HCT116 (cell line): ENCODE measurements at regions not wholly inside any gene's neighbourhood (a gene's known extent, or its start where the extent isn't known, plus 50 kb on each side); places are given as distances from the start of the nearest gene placed in this dataset.

ENCODE experiments used
- ATF3 ChIP-seq: IDR thresholded peaks from 2 replicates; pipeline ENCODE4 v1.6.1; 2012
- CTCF ChIP-seq, 3 experiments: fragments of 200-600 bp in 1 of 3; sonication (generic) in 1 of 3; IDR thresholded peaks in 2 of 3; conservative IDR thresholded peaks in 1 of 3; 2 replicates each; pipeline ENCODE4 v1.5.1; 2012 to 2017; ENCODE audit warnings: low read depth in 2 of 3, low read length in 2 of 3, antibody characterized with exemption in 1 of 3, borderline replicate concordance in 1 of 3, control low read depth in 1 of 3, mild to moderate bottlenecking in 1 of 3, mixed read lengths in 1 of 3, mixed run types in 1 of 3, moderate library complexity in 1 of 3; ENCODE audit not compliant: insufficient read depth in 1 of 3
- EZH2 ChIP-seq: fragments of 200-600 bp; sonication (generic); IDR thresholded peaks from 2 replicates; pipeline ENCODE4 v1.6.1; 2017; ENCODE audit warnings: antibody characterized with exemption, mixed run types
- EZH2phosphoT487 ChIP-seq: fragments of 200-600 bp; IDR thresholded peaks from 2 replicates; pipeline ENCODE4 v1.6.1; 2018; ENCODE audit warnings: antibody characterized with exemption, borderline replicate concordance
- JUND ChIP-seq: IDR thresholded peaks from 2 replicates; pipeline ENCODE4 v1.6.1; 2012
- MAX ChIP-seq: IDR thresholded peaks from 2 replicates; pipeline ENCODE4 v1.6.1; 2012
- POLR2AphosphoS5 ChIP-seq: IDR thresholded peaks from 2 replicates; pipeline ENCODE4 v1.6.1; 2011; ENCODE audit warnings: mild to moderate bottlenecking, low read depth, low read length, moderate library complexity
- RAD21 ChIP-seq: IDR thresholded peaks from 2 replicates; pipeline ENCODE4 v1.6.1; 2012; ENCODE audit warnings: low read depth, mild to moderate bottlenecking
- ZFX ChIP-seq: fragments of 450-650 bp; IDR thresholded peaks from 2 replicates; pipeline ENCODE4 v1.6.1; 2017

GRCh38 chr6:170176898-170177771 lies 113.7 kb downstream of the DLL1 start:
- no peak for TF ChIP-seq POLR2AphosphoS5
- no peak for TF ChIP-seq EZH2phosphoT487
- TF ChIP-seq CTCF (IDR thresholded peaks at IDR 0.05 in 2 of 3, conservative IDR thresholded peaks at IDR 0.05 in 1 of 3; ENCODE audit: borderline replicate concordance in 1 of 3, insufficient read depth in 1 of 3, low read depth in 2 of 3, low read length in 2 of 3), result no peak
- no peak for TF ChIP-seq ZFX
- no peak for TF ChIP-seq ATF3
- TF ChIP-seq EZH2, result no peak
- no peak for TF ChIP-seq MAX
- TF ChIP-seq JUND, result no peak
- no peak for TF ChIP-seq RAD21
